SH-SY5Y (cell line): ENCODE measurements at regions not wholly inside any gene's neighbourhood (a gene's known extent, or its start where the extent isn't known, plus 50 kb on each side); places are given as distances from the start of the nearest gene placed in this dataset.

Experiments used
- GATA2 ChIP-seq: IDR thresholded peaks from 2 replicates; pipeline ENCODE4 v1.6.1; 2011; ENCODE audit warnings: mild to moderate bottlenecking, low read depth, low read length
- GATA3 ChIP-seq: IDR thresholded peaks from 2 replicates; pipeline ENCODE4 v1.6.1; 2011; ENCODE audit warnings: low read depth, mild to moderate bottlenecking, low read length, moderate library complexity

- no peak for TF ChIP-seq GATA3
- no peak for TF ChIP-seq GATA2
Observed at GRCh38 chr2:215870088-215870490, 143.3 kb downstream of the MREG start.
